ENCODE measurements at regions not wholly inside any gene's neighbourhood (a gene's known extent, or its start where the extent isn't known, plus 50 kb on each side); places are given as distances from the start of the nearest gene placed in this dataset.

DNA sequence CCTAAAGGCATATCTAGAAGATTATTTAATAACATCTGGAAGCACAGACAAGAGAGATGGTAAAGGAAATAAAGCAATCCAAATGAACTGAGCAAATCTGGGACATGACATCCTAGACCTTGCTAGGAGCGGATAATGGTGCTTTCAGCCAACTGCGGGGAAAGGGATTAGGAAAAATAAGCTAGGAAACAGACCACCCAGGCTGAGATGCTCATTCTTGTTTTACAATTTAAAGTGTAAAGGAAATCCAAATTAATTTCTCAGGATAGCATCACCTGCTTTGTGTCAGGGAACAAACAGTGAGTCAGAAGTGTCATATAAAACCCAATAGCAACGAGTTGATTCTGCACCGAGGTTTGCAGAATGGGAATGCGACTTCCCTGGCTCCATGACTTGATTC lies 112.5 kb upstream of the CXCR4 start:
- TF ChIP-seq, protein P1, sequence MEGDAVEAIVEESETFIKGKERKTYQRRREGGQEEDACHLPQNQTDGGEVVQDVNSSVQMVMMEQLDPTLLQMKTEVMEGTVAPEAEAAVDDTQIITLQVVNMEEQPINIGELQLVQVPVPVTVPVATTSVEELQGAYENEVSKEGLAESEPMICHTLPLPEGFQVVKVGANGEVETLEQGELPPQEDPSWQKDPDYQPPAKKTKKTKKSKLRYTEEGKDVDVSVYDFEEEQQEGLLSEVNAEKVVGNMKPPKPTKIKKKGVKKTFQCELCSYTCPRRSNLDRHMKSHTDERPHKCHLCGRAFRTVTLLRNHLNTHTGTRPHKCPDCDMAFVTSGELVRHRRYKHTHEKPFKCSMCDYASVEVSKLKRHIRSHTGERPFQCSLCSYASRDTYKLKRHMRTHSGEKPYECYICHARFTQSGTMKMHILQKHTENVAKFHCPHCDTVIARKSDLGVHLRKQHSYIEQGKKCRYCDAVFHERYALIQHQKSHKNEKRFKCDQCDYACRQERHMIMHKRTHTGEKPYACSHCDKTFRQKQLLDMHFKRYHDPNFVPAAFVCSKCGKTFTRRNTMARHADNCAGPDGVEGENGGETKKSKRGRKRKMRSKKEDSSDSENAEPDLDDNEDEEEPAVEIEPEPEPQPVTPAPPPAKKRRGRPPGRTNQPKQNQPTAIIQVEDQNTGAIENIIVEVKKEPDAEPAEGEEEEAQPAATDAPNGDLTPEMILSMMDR (optimal IDR thresholded peaks at IDR 0.05 in 1 of 3, IDR thresholded peaks at IDR 0.05 in 1 of 3, conservative IDR thresholded peaks at IDR 0.05 in 1 of 3; ENCODE audit: extremely low read depth in 1 of 3, insufficient read depth in 2 of 3, low read length in 3 of 3) = no peak
- TF ChIP-seq EZH2 (IDR thresholded peaks at IDR 0.05; ENCODE audit: low read length) = no peak
- Histone ChIP-seq H3K9ac (ENCODE audit: control insufficient read depth, extremely low read depth, insufficient read depth, low read length) (no peak overlapping the region), H3K4me1 (ENCODE audit: control insufficient read depth, extremely low read depth, insufficient read depth, low read length) (peaks cover under 1% of the 10 kb centered on the region), H3K36me3 (ENCODE audit: control insufficient read depth in 2 of 2, extremely low read depth in 1 of 2, insufficient read depth in 2 of 2, low read length in 2 of 2) (no peaks in the 10 kb centered on the region), H3K9me3 (ENCODE audit: control insufficient read depth, low read depth, low read length) (no peaks in the 10 kb centered on the region), H4K20me1 (ENCODE audit: control insufficient read depth, extremely low read depth, insufficient read depth, low read length) (no peaks in the 10 kb centered on the region), H3K4me2 (ENCODE audit: control insufficient read depth, extremely low read depth, insufficient read depth, low read depth, low read length) (no peak overlapping the region), H3K79me2 (ENCODE audit: control insufficient read depth, insufficient read depth, low read length) (no peaks in the 10 kb centered on the region), H2AFZ (ENCODE audit: control insufficient read depth, low read length) (no peak overlapping the region), H3K9me1 (ENCODE audit: control insufficient read depth, extremely low read depth, insufficient read depth, low read length) (no peaks in the 10 kb centered on the region), H3K27me3 (ENCODE audit: control insufficient read depth, extremely low read depth, insufficient read depth, low read length) (no peaks in the 10 kb centered on the region), H3K27ac (ENCODE audit: control insufficient read depth, insufficient read depth, low read length) (no peak overlapping the region), H3K4me3 (ENCODE audit: control insufficient read depth in 2 of 3, extremely low read depth in 1 of 3, insufficient read depth in 2 of 3, low read depth in 1 of 3, low read length in 3 of 3) (no peak overlapping the region)
- DNase-seq (ENCODE audit: low read depth, low spot score) = no peak
- dilution Hi-C loops (cut with MboI; ENCODE audit: extremely low pct_ligation_motif_present, low sequenced_read_pairs) = no loop called here
- FAIRE-seq = no peak

DNA sequence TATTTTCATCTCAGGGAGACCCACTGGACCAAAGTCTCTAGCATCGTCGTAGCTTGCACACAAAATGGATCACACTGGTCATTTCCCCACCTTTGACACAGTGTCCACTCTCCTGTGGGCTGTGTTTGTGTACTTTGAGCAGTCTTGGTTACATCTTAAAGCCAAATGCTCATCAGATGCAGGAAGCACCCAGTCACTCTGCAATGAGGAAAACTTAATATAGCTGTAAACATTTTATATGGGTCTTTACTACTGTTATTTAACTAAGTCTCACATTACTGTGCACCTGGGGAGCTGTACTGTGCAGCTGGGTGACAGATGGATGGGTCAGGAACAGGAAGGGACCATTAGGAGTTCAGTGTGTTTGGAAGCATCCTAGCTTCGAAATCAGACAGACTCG lies 109.0 kb upstream of the CXCR4 start:
- no peak overlapping the region for H3K4me2 ChIP-seq (ENCODE audit: control insufficient read depth, extremely low read depth, insufficient read depth, low read depth, low read length)
- H3K4me1 ChIP-seq (ENCODE audit: control insufficient read depth, extremely low read depth, insufficient read depth, low read length) = no peaks in the 10 kb centered on the region
- no peaks in the 10 kb centered on the region for H3K36me3 ChIP-seq (ENCODE audit: control insufficient read depth in 2 of 2, extremely low read depth in 1 of 2, insufficient read depth in 2 of 2, low read length in 2 of 2)
- dilution Hi-C loops (cut with MboI; ENCODE audit: extremely low pct_ligation_motif_present, low sequenced_read_pairs) = no loop called here
- no peaks in the 10 kb centered on the region for H3K27me3 ChIP-seq (ENCODE audit: control insufficient read depth, extremely low read depth, insufficient read depth, low read length)
- TF ChIP-seq EZH2 (IDR thresholded peaks at IDR 0.05; ENCODE audit: low read length) = no peak
- TF ChIP-seq, protein P1 (optimal IDR thresholded peaks at IDR 0.05 in 1 of 3, IDR thresholded peaks at IDR 0.05 in 1 of 3, conservative IDR thresholded peaks at IDR 0.05 in 1 of 3; ENCODE audit: extremely low read depth in 1 of 3, insufficient read depth in 2 of 3, low read length in 3 of 3) = no peak
- no peak overlapping the region for H2AFZ ChIP-seq (ENCODE audit: control insufficient read depth, low read length)
- no peak for DNase-seq (ENCODE audit: low read depth, low spot score)
- no peaks in the 10 kb centered on the region for H3K9me3 ChIP-seq (ENCODE audit: control insufficient read depth, low read depth, low read length)
- no peaks in the 10 kb centered on the region for H3K79me2 ChIP-seq (ENCODE audit: control insufficient read depth, insufficient read depth, low read length)
- H3K9me1 ChIP-seq (ENCODE audit: control insufficient read depth, extremely low read depth, insufficient read depth, low read length) = no peaks in the 10 kb centered on the region
- H3K27ac ChIP-seq (ENCODE audit: control insufficient read depth, insufficient read depth, low read length) = no peak overlapping the region
- no peak overlapping the region for H3K4me3 ChIP-seq (ENCODE audit: control insufficient read depth in 2 of 3, extremely low read depth in 1 of 3, insufficient read depth in 2 of 3, low read depth in 1 of 3, low read length in 3 of 3)
- no peaks in the 10 kb centered on the region for H4K20me1 ChIP-seq (ENCODE audit: control insufficient read depth, extremely low read depth, insufficient read depth, low read length)
- H3K9ac ChIP-seq (ENCODE audit: control insufficient read depth, extremely low read depth, insufficient read depth, low read length) = no peak overlapping the region
- FAIRE-seq = no peak

Measured in keratinocyte (primary cell).